C4-2B (cell line): ENCODE measurements at regions not wholly inside any gene's neighbourhood (a gene's known extent, or its start where the extent isn't known, plus 50 kb on each side); places are given as distances from the start of the nearest gene placed in this dataset.

Source experiments
- CTCF ChIP-seq: fragments of 450-650 bp; conservative IDR thresholded peaks from 2 replicates; pipeline ENCODE4 v1.5.1; 2017; ENCODE audit warnings: mild to moderate bottlenecking
- ZFX ChIP-seq: fragments of 450-650 bp; IDR thresholded peaks from 2 replicates; pipeline ENCODE4 v1.6.1; 2017

GRCh38 chr10:3281941-3282673 lies 109.5 kb upstream of the PITRM1 start:
- TF ChIP-seq CTCF = no peak
- no peak for TF ChIP-seq ZFX
